GM23338 (cell line): ENCODE measurements at regions not wholly inside any gene's neighbourhood (a gene's known extent, or its start where the extent isn't known, plus 50 kb on each side); places are given as distances from the start of the nearest gene placed in this dataset.

Source experiments
- ATAC-seq: fragments of 200-7000 bp; cut with Tn5 transposase; 3 replicates; pipeline ENCODE4 v1.9.1; 2020
- DNase-seq: peaks from one replicate; pipeline ENCODE4 v3.0.0-alpha.2; 2015; ENCODE audit warnings: low spot score
- H2AFZ ChIP-seq: fragments of 200-600 bp; sonication (generic); 2 replicates; pipeline ENCODE4 v1.8.0; 2016; ENCODE audit warnings: antibody characterized with exemption, mild to moderate bottlenecking, moderate library complexity
- H3F3A ChIP-seq: fragments of 200-600 bp; sonication (generic); replicated peaks from 2 replicates; pipeline ENCODE4 v1.8.0; 2017; ENCODE audit warnings: antibody characterized with exemption, mixed run types, low read depth
- H3K27ac ChIP-seq: fragments of 200-600 bp; sonication (generic); 2 replicates; pipeline ENCODE4 v1.6.1; 2016; ENCODE audit warnings: low read depth
- H3K27me3 ChIP-seq: fragments of 200-600 bp; sonication (generic); 2 replicates; pipeline ENCODE4 v1.8.0; 2016; ENCODE audit warnings: mild to moderate bottlenecking, mixed run types, moderate library complexity; ENCODE audit not compliant: insufficient read depth
- H3K36me3 ChIP-seq: fragments of 200-600 bp; sonication (generic); 2 replicates; pipeline ENCODE4 v1.8.0; 2016; ENCODE audit warnings: mild to moderate bottlenecking; ENCODE audit not compliant: insufficient read depth
- H3K4me1 ChIP-seq: fragments of 200-600 bp; sonication (generic); 2 replicates; pipeline ENCODE4 v1.8.0; 2016; ENCODE audit warnings: mild to moderate bottlenecking, moderate library complexity; ENCODE audit not compliant: insufficient read depth
- H3K4me2 ChIP-seq: fragments of 200-600 bp; sonication (generic); 2 replicates; pipeline ENCODE4 v1.7.1; 2017; ENCODE audit warnings: mixed run types
- H3K4me3 ChIP-seq: fragments of 200-600 bp; sonication (generic); 2 replicates; pipeline ENCODE4 v1.6.1; 2016; ENCODE audit warnings: mixed run types
- H3K79me2 ChIP-seq: fragments of 200-600 bp; sonication (generic); replicated peaks from 2 replicates; pipeline ENCODE4 v1.8.0; 2017; ENCODE audit warnings: mild to moderate bottlenecking; ENCODE audit not compliant: insufficient read depth
- H3K9me2 ChIP-seq: fragments of 200-600 bp; sonication (generic); 2 replicates; pipeline ENCODE4 v1.8.0; 2017; ENCODE audit not compliant: insufficient read depth
- H4K20me1 ChIP-seq: fragments of 200-600 bp; sonication (generic); replicated peaks from 2 replicates; pipeline ENCODE4 v1.8.0; 2017; ENCODE audit warnings: mild to moderate bottlenecking; ENCODE audit not compliant: insufficient read depth
- H3K27ac Mint-ChIP-seq: 2 replicates; pipeline ENCODE4 v1.8.0; 2020; ENCODE audit warnings: inconsistent platforms, mild to moderate bottlenecking, moderate library complexity, mixed read lengths
- H3K27me3 Mint-ChIP-seq: 3 replicates; pipeline ENCODE4 v1.8.0; 2022; ENCODE audit warnings: low read depth, mild to moderate bottlenecking, moderate library complexity, mixed read lengths, inconsistent platforms; ENCODE audit not compliant: insufficient read depth, poor library complexity
- H3K36me3 Mint-ChIP-seq: 3 replicates; pipeline ENCODE4 v1.8.0; 2021; ENCODE audit warnings: low read depth, mild to moderate bottlenecking, inconsistent platforms, moderate library complexity, mixed read lengths
- H3K4me1 Mint-ChIP-seq: 3 replicates; pipeline ENCODE4 v1.8.0; 2020; ENCODE audit warnings: mild to moderate bottlenecking, inconsistent platforms, mixed read lengths
- H3K4me3 Mint-ChIP-seq: 3 replicates; pipeline ENCODE4 v1.8.0; 2021; ENCODE audit warnings: moderate library complexity, mild to moderate bottlenecking, inconsistent platforms, mixed read lengths
- H3K9me3 Mint-ChIP-seq: 3 replicates; pipeline ENCODE4 v1.8.0; 2020; ENCODE audit warnings: moderate library complexity, mild to moderate bottlenecking, inconsistent platforms, mixed read lengths
- CREB1 ChIP-seq: fragments of 250-450 bp; sonication (Bioruptor Pico); IDR thresholded peaks from 2 replicates; pipeline ENCODE4 v1.5.0; 2020; ENCODE audit warnings: low read depth, mild to moderate bottlenecking, moderate library complexity
- EZH2 ChIP-seq: fragments of 200-600 bp; sonication (generic); IDR thresholded peaks from one replicate; pipeline ENCODE4 v1.8.0; 2017; ENCODE audit warnings: antibody characterized with exemption, mild to moderate bottlenecking, low read depth; ENCODE audit not compliant: unreplicated experiment
- EZH2phosphoT487 ChIP-seq: fragments of 200-600 bp; sonication (generic); IDR thresholded peaks from one replicate; pipeline ENCODE4 v1.8.1; 2018; ENCODE audit warnings: antibody characterized with exemption; ENCODE audit not compliant: unreplicated experiment
- JUNB ChIP-seq: IDR thresholded peaks from one replicate; pipeline ENCODE4 v1.6.1; 2016; ENCODE audit warnings: antibody characterized with exemption; ENCODE audit not compliant: unreplicated experiment
- NANOG ChIP-seq: IDR thresholded peaks from 2 replicates; pipeline ENCODE4 v1.6.1; 2016; ENCODE audit warnings: antibody characterized with exemption, borderline replicate concordance
- POLR2AphosphoS5 ChIP-seq: IDR thresholded peaks from 2 replicates; pipeline ENCODE4 v1.6.1; 2016; ENCODE audit warnings: antibody characterized with exemption, low read depth
- STAT1 ChIP-seq: IDR thresholded peaks from one replicate; pipeline ENCODE4 v1.6.1; 2016; ENCODE audit warnings: antibody characterized with exemption; ENCODE audit not compliant: unreplicated experiment
- ZNF114 ChIP-seq: fragments of 250-450 bp; sonication (Bioruptor Pico); IDR thresholded peaks from 2 replicates; pipeline ENCODE4 v1.5.0; 2020; ENCODE audit warnings: mild to moderate bottlenecking, moderate library complexity
- ZNF331 ChIP-seq: fragments of 250-450 bp; sonication (Bioruptor Pico); IDR thresholded peaks from 2 replicates; pipeline ENCODE4 v1.5.0; 2020; ENCODE audit warnings: low read depth, mild to moderate bottlenecking, moderate library complexity
- TF ChIP-seq, protein P1 (sequence below): IDR thresholded peaks from one replicate; pipeline ENCODE4 v1.6.1; 2018; ENCODE audit warnings: antibody characterized with exemption; ENCODE audit not compliant: unreplicated experiment
- TF ChIP-seq, protein P2 (sequence below), 2 experiments: fragments of 200-600 bp in 1 of 2; sonication (generic) in 1 of 2; conservative IDR thresholded peaks; 2 replicates each; pipeline versions ENCODE4 v1.5.1 to v1.6.1; 2016 to 2017; ENCODE audit warnings: antibody characterized with exemption in 2 of 2, low read depth in 2 of 2, mild to moderate bottlenecking in 2 of 2, moderate library complexity in 1 of 2

GRCh38 chr15:45868109-45868691, 233.4 kb downstream of the SQOR start:
- Histone ChIP-seq H3K4me1 (no peaks in the 10 kb centered on the region), H3K4me2 (no peak overlapping the region), H2AFZ (no peak overlapping the region), H3K79me2 (no peaks in the 10 kb centered on the region), H3K27me3 (no peaks in the 10 kb centered on the region), H3K36me3 (no peaks in the 10 kb centered on the region), H3K4me3 (no peak overlapping the region), H4K20me1 (no peaks in the 10 kb centered on the region), H3F3A (no peaks in the 10 kb centered on the region), H3K27ac (no peak overlapping the region), H3K9me2 (peaks cover 6% of the 10 kb centered on the region)
- Mint-ChIP-seq H3K9me3 (peaks cover 82% of the 10 kb centered on the region), H3K36me3 (peaks cover 17% of the 10 kb centered on the region), H3K4me1 (no peaks in the 10 kb centered on the region), H3K27me3 (peaks cover 3% of the 10 kb centered on the region), H3K4me3 (no peak overlapping the region), H3K27ac (no peak overlapping the region)
- no peak for TF ChIP-seq ZNF114
- TF ChIP-seq EZH2phosphoT487 = no peak
- TF ChIP-seq JUNB = no peak
- TF ChIP-seq ZNF331 = no peak
- TF ChIP-seq CREB1 (CRISPR knock-in tag) = no peak
- TF ChIP-seq POLR2AphosphoS5 = no peak
- ATAC-seq (no peak), DNase-seq (no peak)

- Mint-ChIP-seq H3K9me3 (peaks cover 81% of the 10 kb centered on the region), H3K36me3 (peaks cover 21% of the 10 kb centered on the region)
These were observed 234.3 kb downstream of the SQOR start for GRCh38 chr15:45869034-45869668.

DNA sequence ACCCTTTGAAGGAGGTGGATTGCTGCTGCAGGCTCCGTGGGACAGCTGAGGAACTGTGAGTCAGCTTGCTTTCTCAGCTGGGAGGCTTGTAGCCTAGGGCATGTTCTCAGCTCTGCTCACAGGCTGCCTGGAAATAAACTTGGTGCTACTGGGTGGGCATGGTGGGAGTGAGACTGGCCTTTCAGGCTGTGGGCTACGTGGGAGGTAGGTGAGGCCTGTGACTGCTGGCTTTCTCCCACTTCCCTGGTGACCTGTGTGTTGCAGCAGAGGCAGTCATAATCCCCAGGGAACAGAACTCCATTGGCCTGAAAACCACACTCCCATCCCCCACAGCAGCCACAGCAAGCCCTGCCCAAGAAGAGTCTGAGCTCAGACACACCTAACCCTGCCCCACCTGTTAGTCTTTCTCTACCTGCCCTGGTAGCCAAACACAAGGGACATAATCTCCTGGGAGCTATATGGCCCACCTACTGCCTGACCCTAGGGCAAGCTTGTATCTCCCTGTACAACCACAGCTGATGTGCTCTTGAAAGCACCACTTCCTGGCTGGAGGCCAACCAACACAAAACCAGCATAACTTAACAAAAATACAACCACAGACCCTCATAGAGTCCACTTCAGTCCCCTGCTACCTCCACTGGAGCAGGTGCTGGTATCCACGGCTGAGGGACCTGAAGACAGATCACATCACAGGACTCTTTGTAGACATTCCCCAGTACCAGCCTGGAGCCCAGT, 236.5 kb downstream of the SQOR start:
- H3K27me3 Mint-ChIP-seq = peaks cover 5% of the 10 kb centered on the region
- H4K20me1 ChIP-seq = no peaks in the 10 kb centered on the region
- H3K27ac Mint-ChIP-seq = no peak overlapping the region
- no peak overlapping the region for H3K4me2 ChIP-seq
- H3K79me2 ChIP-seq = no peaks in the 10 kb centered on the region
- no peak overlapping the region for H3K27ac ChIP-seq
- DNase-seq = no peak
- H3F3A ChIP-seq = no peaks in the 10 kb centered on the region
- H3K27me3 ChIP-seq = no peaks in the 10 kb centered on the region
- peaks cover 22% of the 10 kb centered on the region for H3K36me3 Mint-ChIP-seq
- H3K4me1 ChIP-seq = no peaks in the 10 kb centered on the region
- no peaks in the 10 kb centered on the region for H3K36me3 ChIP-seq
- H3K4me1 Mint-ChIP-seq = no peaks in the 10 kb centered on the region
- no peaks in the 10 kb centered on the region; the same call in 1 of the 2 replicates for H3K9me2 ChIP-seq
- no peak overlapping the region for H3K4me3 ChIP-seq
- H3K9me3 Mint-ChIP-seq = peaks cover 84% of the 10 kb centered on the region
- ATAC-seq = no peak
- H3K4me3 Mint-ChIP-seq = no peak overlapping the region
- H2AFZ ChIP-seq = no peak overlapping the region
- no peak for TF ChIP-seq JUNB
- TF ChIP-seq ZNF114 = no peak
- TF ChIP-seq, protein P1, sequence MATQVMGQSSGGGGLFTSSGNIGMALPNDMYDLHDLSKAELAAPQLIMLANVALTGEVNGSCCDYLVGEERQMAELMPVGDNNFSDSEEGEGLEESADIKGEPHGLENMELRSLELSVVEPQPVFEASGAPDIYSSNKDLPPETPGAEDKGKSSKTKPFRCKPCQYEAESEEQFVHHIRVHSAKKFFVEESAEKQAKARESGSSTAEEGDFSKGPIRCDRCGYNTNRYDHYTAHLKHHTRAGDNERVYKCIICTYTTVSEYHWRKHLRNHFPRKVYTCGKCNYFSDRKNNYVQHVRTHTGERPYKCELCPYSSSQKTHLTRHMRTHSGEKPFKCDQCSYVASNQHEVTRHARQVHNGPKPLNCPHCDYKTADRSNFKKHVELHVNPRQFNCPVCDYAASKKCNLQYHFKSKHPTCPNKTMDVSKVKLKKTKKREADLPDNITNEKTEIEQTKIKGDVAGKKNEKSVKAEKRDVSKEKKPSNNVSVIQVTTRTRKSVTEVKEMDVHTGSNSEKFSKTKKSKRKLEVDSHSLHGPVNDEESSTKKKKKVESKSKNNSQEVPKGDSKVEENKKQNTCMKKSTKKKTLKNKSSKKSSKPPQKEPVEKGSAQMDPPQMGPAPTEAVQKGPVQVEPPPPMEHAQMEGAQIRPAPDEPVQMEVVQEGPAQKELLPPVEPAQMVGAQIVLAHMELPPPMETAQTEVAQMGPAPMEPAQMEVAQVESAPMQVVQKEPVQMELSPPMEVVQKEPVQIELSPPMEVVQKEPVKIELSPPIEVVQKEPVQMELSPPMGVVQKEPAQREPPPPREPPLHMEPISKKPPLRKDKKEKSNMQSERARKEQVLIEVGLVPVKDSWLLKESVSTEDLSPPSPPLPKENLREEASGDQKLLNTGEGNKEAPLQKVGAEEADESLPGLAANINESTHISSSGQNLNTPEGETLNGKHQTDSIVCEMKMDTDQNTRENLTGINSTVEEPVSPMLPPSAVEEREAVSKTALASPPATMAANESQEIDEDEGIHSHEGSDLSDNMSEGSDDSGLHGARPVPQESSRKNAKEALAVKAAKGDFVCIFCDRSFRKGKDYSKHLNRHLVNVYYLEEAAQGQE = no peak
- no peak for TF ChIP-seq NANOG
- TF ChIP-seq STAT1 = no peak
- TF ChIP-seq CREB1 (CRISPR knock-in tag) = no peak
- TF ChIP-seq, protein P2, sequence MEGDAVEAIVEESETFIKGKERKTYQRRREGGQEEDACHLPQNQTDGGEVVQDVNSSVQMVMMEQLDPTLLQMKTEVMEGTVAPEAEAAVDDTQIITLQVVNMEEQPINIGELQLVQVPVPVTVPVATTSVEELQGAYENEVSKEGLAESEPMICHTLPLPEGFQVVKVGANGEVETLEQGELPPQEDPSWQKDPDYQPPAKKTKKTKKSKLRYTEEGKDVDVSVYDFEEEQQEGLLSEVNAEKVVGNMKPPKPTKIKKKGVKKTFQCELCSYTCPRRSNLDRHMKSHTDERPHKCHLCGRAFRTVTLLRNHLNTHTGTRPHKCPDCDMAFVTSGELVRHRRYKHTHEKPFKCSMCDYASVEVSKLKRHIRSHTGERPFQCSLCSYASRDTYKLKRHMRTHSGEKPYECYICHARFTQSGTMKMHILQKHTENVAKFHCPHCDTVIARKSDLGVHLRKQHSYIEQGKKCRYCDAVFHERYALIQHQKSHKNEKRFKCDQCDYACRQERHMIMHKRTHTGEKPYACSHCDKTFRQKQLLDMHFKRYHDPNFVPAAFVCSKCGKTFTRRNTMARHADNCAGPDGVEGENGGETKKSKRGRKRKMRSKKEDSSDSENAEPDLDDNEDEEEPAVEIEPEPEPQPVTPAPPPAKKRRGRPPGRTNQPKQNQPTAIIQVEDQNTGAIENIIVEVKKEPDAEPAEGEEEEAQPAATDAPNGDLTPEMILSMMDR (conservative IDR thresholded peaks at IDR 0.05; ENCODE audit: low read depth in 2 of 2) = no peak
- TF ChIP-seq EZH2 = no peak

More at GRCh38 chr15:45869034-45869668, 234.3 kb downstream of the SQOR start:
- Mint-ChIP-seq H3K4me3 (no peak overlapping the region), H3K27me3 (peaks cover 3% of the 10 kb centered on the region), H3K27ac (no peak overlapping the region), H3K4me1 (no peaks in the 10 kb centered on the region)
- H3K79me2 ChIP-seq = no peaks in the 10 kb centered on the region
- H3K27ac ChIP-seq = no peak overlapping the region
- no peaks in the 10 kb centered on the region for H3K27me3 ChIP-seq
- DNase-seq (no peak), ATAC-seq (no peak)
- no peak overlapping the region for H3K4me3 ChIP-seq
- no peaks in the 10 kb centered on the region for H4K20me1 ChIP-seq
- TF ChIP-seq POLR2AphosphoS5 (no peak), EZH2phosphoT487 (no peak)
- peaks cover 6% of the 10 kb centered on the region for H3K9me2 ChIP-seq
- no peaks in the 10 kb centered on the region for H3F3A ChIP-seq
- no peaks in the 10 kb centered on the region for H3K4me1 ChIP-seq
- H2AFZ ChIP-seq = no peak overlapping the region
- no peaks in the 10 kb centered on the region for H3K36me3 ChIP-seq
- no peak overlapping the region for H3K4me2 ChIP-seq
